SK-N-MC (cell line): ENCODE measurements at regions not wholly inside any gene's neighbourhood (a gene's known extent, or its start where the extent isn't known, plus 50 kb on each side); places are given as distances from the start of the nearest gene placed in this dataset.

Experiments
- EZH2 ChIP-seq: fragments of 200-600 bp; sonication (generic); IDR thresholded peaks from one replicate; pipeline ENCODE4 v1.6.1; 2017; ENCODE audit warnings: antibody characterized with exemption
- POLR2AphosphoS5 ChIP-seq: IDR thresholded peaks from 2 replicates; pipeline ENCODE4 v1.6.1; 2012; ENCODE audit warnings: mild to moderate bottlenecking, low read depth, low read length, borderline replicate concordance

GRCh38 chr13:60790620-60791019, 393.6 kb downstream of the TDRD3 start:
- TF ChIP-seq POLR2AphosphoS5 (no peak), EZH2 (no peak)
